Karpas-422 (cell line): ENCODE measurements at regions not wholly inside any gene's neighbourhood (a gene's known extent, or its start where the extent isn't known, plus 50 kb on each side); places are given as distances from the start of the nearest gene placed in this dataset.
A peak's percentile ranks its signal among the peaks of the same experiment; 100 is the strongest.

Experiments
- DNase-seq: peaks from one replicate; pipeline ENCODE4 v3.0.0-alpha.2; 2015
- H2AFZ ChIP-seq: fragments of 200-600 bp; sonication (generic); 2 replicates; pipeline ENCODE4 v1.6.1; 2014; ENCODE audit warnings: antibody characterized with exemption, low read length, mixed read lengths
- H3K27ac ChIP-seq: fragments of 200-600 bp; sonication (generic); 2 replicates; pipeline ENCODE4 v1.5.1; 2014; ENCODE audit warnings: mild to moderate bottlenecking, low read length, moderate library complexity
- H3K27me3 ChIP-seq: fragments of 200-600 bp; sonication (generic); 2 replicates; pipeline ENCODE4 v1.6.1; 2014; ENCODE audit warnings: low read length, mixed read lengths
- H3K36me3 ChIP-seq: fragments of 200-600 bp; sonication (generic); 2 replicates; pipeline ENCODE4 v1.6.1; 2014; ENCODE audit warnings: low read length, mixed read lengths; ENCODE audit not compliant: insufficient read depth
- H3K4me1 ChIP-seq: fragments of 200-600 bp; sonication (generic); 2 replicates; pipeline ENCODE4 v1.6.1; 2014; ENCODE audit warnings: mild to moderate bottlenecking, low read length, mixed read lengths
- H3K4me2 ChIP-seq: fragments of 200-600 bp; sonication (generic); 2 replicates; pipeline ENCODE4 v1.6.1; 2014; ENCODE audit warnings: low read length, low read depth, mild to moderate bottlenecking; ENCODE audit not compliant: poor library complexity, severe bottlenecking
- H3K4me3 ChIP-seq: fragments of 200-600 bp; sonication (generic); 2 replicates; pipeline ENCODE4 v1.5.1; 2014; ENCODE audit warnings: mild to moderate bottlenecking, antibody characterized with exemption, low read length, mixed read lengths
- H3K79me2 ChIP-seq: fragments of 200-600 bp; sonication (generic); 2 replicates; pipeline ENCODE4 v1.6.1; 2014; ENCODE audit warnings: mild to moderate bottlenecking, low read length, mixed read lengths
- H3K9ac ChIP-seq: fragments of 200-600 bp; sonication (generic); 2 replicates; pipeline ENCODE4 v1.6.0; 2014; ENCODE audit warnings: low read length
- H3K9me2 ChIP-seq: fragments of 200-600 bp; sonication (generic), shearing (Covaris generic); replicated peaks from 2 replicates; pipeline ENCODE4 v1.6.0; 2014; ENCODE audit warnings: mild to moderate bottlenecking, low read length, moderate library complexity; ENCODE audit not compliant: insufficient read depth
- H3K9me3 ChIP-seq: fragments of 300-700, 200-600 bp; sonication (generic); 2 replicates; pipeline ENCODE4 v1.6.1; 2014; ENCODE audit warnings: low read length, mixed read lengths
- H4K20me1 ChIP-seq: fragments of 200-600 bp; sonication (generic); 2 replicates; pipeline ENCODE4 v1.6.1; 2014; ENCODE audit warnings: mild to moderate bottlenecking, antibody characterized with exemption, low read length, low read depth; ENCODE audit not compliant: insufficient read depth

- DNase-seq, result peak; percentile 74
- Histone ChIP-seq H2AFZ (no peak overlapping the region), H3K27ac (no peak overlapping the region), H3K9me3 (no peaks in the 10 kb centered on the region), H3K79me2 (no peaks in the 10 kb centered on the region), H3K9ac (no peak overlapping the region), H3K36me3 (no peaks in the 10 kb centered on the region), H3K4me1 (no peaks in the 10 kb centered on the region), H3K4me3 (no peak overlapping the region), H4K20me1 (no peaks in the 10 kb centered on the region), H3K9me2 (no peaks in the 10 kb centered on the region), H3K4me2 (no peak overlapping the region), H3K27me3 (no peaks in the 10 kb centered on the region)
Measured at GRCh38 chr17:34527908-34528470, 51.4 kb upstream of the TMEM132E start.

GRCh38 chr17:34527136-34527907, 52.1 kb upstream of the TMEM132E start:
- Histone ChIP-seq H4K20me1 (no peaks in the 10 kb centered on the region), H2AFZ (no peak overlapping the region), H3K9me3 (no peaks in the 10 kb centered on the region), H3K9me2 (no peaks in the 10 kb centered on the region), H3K36me3 (no peaks in the 10 kb centered on the region), H3K27ac (no peak overlapping the region), H3K9ac (no peak overlapping the region), H3K4me2 (no peak overlapping the region), H3K4me1 (no peaks in the 10 kb centered on the region), H3K27me3 (no peaks in the 10 kb centered on the region), H3K79me2 (no peaks in the 10 kb centered on the region), H3K4me3 (no peak overlapping the region)
- DNase-seq, result no peak

- no peaks in the 10 kb centered on the region for H3K9me2 ChIP-seq
- no peak overlapping the region for H3K9ac ChIP-seq
- H3K4me2 ChIP-seq, result no peak overlapping the region
- H4K20me1 ChIP-seq, result no peaks in the 10 kb centered on the region
- H3K36me3 ChIP-seq, result no peaks in the 10 kb centered on the region
- no peaks in the 10 kb centered on the region for H3K4me1 ChIP-seq
- no peaks in the 10 kb centered on the region for H3K79me2 ChIP-seq
- no peak overlapping the region for H2AFZ ChIP-seq
- no peak overlapping the region for H3K4me3 ChIP-seq
- no peak overlapping the region for H3K27ac ChIP-seq
- no peaks in the 10 kb centered on the region for H3K27me3 ChIP-seq
- H3K9me3 ChIP-seq, result no peaks in the 10 kb centered on the region
- no peak for DNase-seq
Measured at GRCh38 chr17:34525651-34526050, 53.7 kb upstream of the TMEM132E start.

GRCh38 chr17:34521955-34522354, 57.4 kb upstream of the TMEM132E start:
- H2AFZ ChIP-seq, result no peak overlapping the region
- no peak for DNase-seq
- H3K4me1 ChIP-seq, result no peaks in the 10 kb centered on the region
- H3K9ac ChIP-seq, result no peak overlapping the region
- H3K4me3 ChIP-seq, result no peak overlapping the region
- no peak overlapping the region for H3K27ac ChIP-seq
- no peak overlapping the region for H3K4me2 ChIP-seq
- no peaks in the 10 kb centered on the region for H3K79me2 ChIP-seq
- no peaks in the 10 kb centered on the region for H3K27me3 ChIP-seq
- no peaks in the 10 kb centered on the region for H3K9me3 ChIP-seq
- H4K20me1 ChIP-seq, result no peaks in the 10 kb centered on the region
- no peaks in the 10 kb centered on the region for H3K36me3 ChIP-seq
- no peaks in the 10 kb centered on the region for H3K9me2 ChIP-seq

GRCh38 chr17:34519282-34519681, 60.1 kb upstream of the TMEM132E start:
- peak; percentile 77 for DNase-seq

GRCh38 chr17:34517406-34517805, 62.0 kb upstream of the TMEM132E start:
- Histone ChIP-seq H2AFZ (no peak overlapping the region), H4K20me1 (no peaks in the 10 kb centered on the region), H3K79me2 (no peaks in the 10 kb centered on the region), H3K27me3 (no peaks in the 10 kb centered on the region), H3K36me3 (no peaks in the 10 kb centered on the region), H3K4me3 (no peak overlapping the region), H3K4me2 (no peak overlapping the region), H3K27ac (no peak overlapping the region), H3K9me3 (no peaks in the 10 kb centered on the region), H3K4me1 (no peaks in the 10 kb centered on the region), H3K9ac (no peak overlapping the region), H3K9me2 (no peaks in the 10 kb centered on the region)
- no peak for DNase-seq

More at GRCh38 chr17:34519282-34519681, 60.1 kb upstream of the TMEM132E start:
- Histone ChIP-seq H3K27ac (no peak overlapping the region), H3K4me2 (no peak overlapping the region), H3K36me3 (no peaks in the 10 kb centered on the region), H4K20me1 (no peaks in the 10 kb centered on the region), H3K9me2 (no peaks in the 10 kb centered on the region), H3K4me3 (no peak overlapping the region), H3K79me2 (no peaks in the 10 kb centered on the region), H3K9me3 (no peaks in the 10 kb centered on the region), H3K4me1 (no peaks in the 10 kb centered on the region), H3K9ac (no peak overlapping the region), H2AFZ (no peak overlapping the region), H3K27me3 (no peaks in the 10 kb centered on the region)

GRCh38 chr17:34511931-34512330, 67.5 kb upstream of the TMEM132E start:
- H3K9ac ChIP-seq, result no peak overlapping the region
- H3K9me2 ChIP-seq, result no peaks in the 10 kb centered on the region
- no peak overlapping the region for H3K4me3 ChIP-seq
- H2AFZ ChIP-seq, result no peak overlapping the region
- H3K79me2 ChIP-seq, result no peaks in the 10 kb centered on the region
- DNase-seq, result peak; percentile 60
- no peaks in the 10 kb centered on the region for H3K36me3 ChIP-seq
- H3K4me2 ChIP-seq, result no peak overlapping the region
- H3K9me3 ChIP-seq, result no peaks in the 10 kb centered on the region
- no peaks in the 10 kb centered on the region for H3K27me3 ChIP-seq
- no peak overlapping the region for H3K27ac ChIP-seq
- peaks cover 3% of the 10 kb centered on the region; the same call in 1 of the 2 replicates for H4K20me1 ChIP-seq
- H3K4me1 ChIP-seq, result peaks cover 6% of the 10 kb centered on the region

- Histone ChIP-seq H3K4me1 (peaks cover 6% of the 10 kb centered on the region), H3K4me2 (no peak overlapping the region), H3K9me3 (no peaks in the 10 kb centered on the region), H3K9ac (no peak overlapping the region), H3K9me2 (no peaks in the 10 kb centered on the region), H4K20me1 (peaks cover 3% of the 10 kb centered on the region; the same call in 1 of the 2 replicates), H2AFZ (no peak overlapping the region), H3K36me3 (no peaks in the 10 kb centered on the region), H3K27me3 (no peaks in the 10 kb centered on the region), H3K27ac (no peak overlapping the region), H3K79me2 (no peaks in the 10 kb centered on the region), H3K4me3 (no peak overlapping the region)
- DNase-seq, result no peak
Measured at GRCh38 chr17:34511265-34511664, 68.1 kb upstream of the TMEM132E start.
